Erythroblast (primary cell): ENCODE measurements at regions not wholly inside any gene's neighbourhood (a gene's known extent, or its start where the extent isn't known, plus 50 kb on each side); places are given as distances from the start of the nearest gene placed in this dataset.

Source experiments
- GATA1 ChIP-seq: IDR thresholded peaks from 2 replicates; pipeline ENCODE4 v1.6.1; 2011; ENCODE audit warnings: low read depth, mild to moderate bottlenecking, control low read depth, low read length, moderate library complexity
- POLR2A ChIP-seq: IDR thresholded peaks from 2 replicates; pipeline ENCODE4 v1.6.1; 2011; ENCODE audit warnings: mild to moderate bottlenecking, low read length

DNA sequence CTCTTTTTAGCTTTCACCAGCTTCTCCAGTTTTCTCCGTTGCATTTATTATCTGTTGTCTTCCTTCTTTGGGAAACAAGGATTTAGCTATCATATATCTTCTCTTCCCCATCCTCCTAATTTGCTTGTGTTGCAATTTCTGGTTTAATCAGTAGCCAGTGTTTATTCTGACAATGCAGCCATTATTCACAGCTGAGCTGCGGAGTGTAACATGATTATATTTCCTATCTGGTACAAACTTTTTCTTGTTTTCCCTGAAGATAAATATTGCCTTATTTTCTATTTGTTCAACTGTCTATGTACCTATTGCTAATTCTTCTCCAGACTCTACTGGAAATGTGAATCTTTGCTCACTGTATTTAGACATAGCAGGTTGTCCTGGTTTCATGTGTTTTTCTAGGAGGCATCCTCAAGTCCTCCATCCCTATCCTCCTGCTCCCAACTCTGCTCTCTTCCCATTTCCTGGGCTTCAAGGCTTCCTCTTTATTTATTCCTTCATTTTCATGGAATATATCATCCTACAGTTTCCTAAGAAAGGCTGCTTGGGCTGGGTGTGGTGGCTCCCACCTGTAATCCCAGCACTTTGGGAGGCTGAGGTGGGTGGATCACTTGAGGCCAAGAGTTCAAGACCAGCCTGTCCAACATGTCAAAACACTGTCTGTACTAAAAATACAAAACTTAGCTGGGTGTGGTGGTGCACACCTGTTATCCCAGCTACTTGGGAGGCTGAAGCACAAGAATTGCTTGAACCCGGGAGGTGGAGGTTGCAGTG lies 72.4 kb upstream of the KDM7A start:
- no peak for TF ChIP-seq POLR2A
- TF ChIP-seq GATA1: no peak
